Activated naive CD8-positive, alpha-beta T cell treated with anti-CD3 and anti-CD28 coated beads, Interleukin-2, amount 50 U/mL, for 24 hours (primary cell): ENCODE measurements at regions not wholly inside any gene's neighbourhood (a gene's known extent, or its start where the extent isn't known, plus 50 kb on each side); places are given as distances from the start of the nearest gene placed in this dataset.
"Not testable (repeated sequence)": the region's sequence is repeated elsewhere in the genome, so short reads cannot be mapped to it uniquely, and the experiment has no call there.

Experiments
- ATAC-seq: fragments of 150-1000 bp; cut with Tn5 transposase; one replicate; pipeline ENCODE4 v1.10.0; 2021
- DNase-seq: peaks from one replicate; pipeline ENCODE4 v3.0.0; 2021
- H3K27ac Mint-ChIP-seq: one replicate; pipeline ENCODE4 v1.8.0; 2021; ENCODE audit warnings: mild to moderate bottlenecking, mixed read lengths
- H3K27me3 Mint-ChIP-seq: one replicate; pipeline ENCODE4 v1.8.0; 2021; ENCODE audit warnings: mixed read lengths
- H3K36me3 Mint-ChIP-seq: one replicate; pipeline ENCODE4 v1.8.0; 2021; ENCODE audit warnings: low read depth, mixed read lengths
- H3K4me1 Mint-ChIP-seq: one replicate; pipeline ENCODE4 v1.8.0; 2021; ENCODE audit warnings: mixed read lengths
- H3K4me3 Mint-ChIP-seq: one replicate; pipeline ENCODE4 v1.8.0; 2021; ENCODE audit warnings: mild to moderate bottlenecking, moderate library complexity, mixed read lengths
- H3K9me3 Mint-ChIP-seq: one replicate; pipeline ENCODE4 v1.8.0; 2021; ENCODE audit warnings: mixed read lengths

GRCh38 chr17:28247671-28248555 is 71.1 kb upstream of the TMEM97 start:
- Mint-ChIP-seq H3K9me3 (no peaks in the 10 kb centered on the region), H3K36me3 (peaks cover 1% of the 10 kb centered on the region), H3K27ac (no peak overlapping the region), H3K4me3 (no peak overlapping the region), H3K27me3 (peaks cover 5% of the 10 kb centered on the region), H3K4me1 (peaks cover 8% of the 10 kb centered on the region)
- no peak for ATAC-seq
- DNase-seq, result no peak

- DNase-seq, result no peak
- H3K9me3 Mint-ChIP-seq, result no peaks in the 10 kb centered on the region
- H3K27ac Mint-ChIP-seq, result no peak overlapping the region
- no peak for ATAC-seq
- peaks cover 8% of the 10 kb centered on the region for H3K4me1 Mint-ChIP-seq
- peaks cover 1% of the 10 kb centered on the region for H3K36me3 Mint-ChIP-seq
- peaks cover 8% of the 10 kb centered on the region for H3K27me3 Mint-ChIP-seq
- no peak overlapping the region for H3K4me3 Mint-ChIP-seq
Measured at GRCh38 chr17:28249706-28250105, 69.3 kb upstream of the TMEM97 start.

- ATAC-seq, result no peak
- peaks cover 8% of the 10 kb centered on the region for H3K4me1 Mint-ChIP-seq
- H3K9me3 Mint-ChIP-seq, result no peaks in the 10 kb centered on the region
- H3K27ac Mint-ChIP-seq, result no peak overlapping the region
- peaks cover 1% of the 10 kb centered on the region for H3K36me3 Mint-ChIP-seq
- H3K4me3 Mint-ChIP-seq, result no peak overlapping the region
- DNase-seq, result no peak
- peaks cover 11% of the 10 kb centered on the region for H3K27me3 Mint-ChIP-seq
Measured at GRCh38 chr17:28252436-28252835, 66.6 kb upstream of the TMEM97 start.

- Mint-ChIP-seq H3K4me1 (peaks cover 8% of the 10 kb centered on the region), H3K27me3 (peaks cover 11% of the 10 kb centered on the region), H3K36me3 (peaks cover 1% of the 10 kb centered on the region), H3K27ac (no peak overlapping the region), H3K9me3 (no peaks in the 10 kb centered on the region), H3K4me3 (no peak overlapping the region)
- DNase-seq (no peak), ATAC-seq (no peak)
Measured at GRCh38 chr17:28253663-28254062, 65.3 kb upstream of the TMEM97 start.

- ATAC-seq (no peak), DNase-seq (no peak)
- no peak overlapping the region for H3K27ac Mint-ChIP-seq
- H3K36me3 Mint-ChIP-seq, result peaks cover 1% of the 10 kb centered on the region
- peaks cover 8% of the 10 kb centered on the region for H3K4me1 Mint-ChIP-seq
- H3K27me3 Mint-ChIP-seq, result peaks cover 11% of the 10 kb centered on the region
- H3K9me3 Mint-ChIP-seq, result peaks cover 4% of the 10 kb centered on the region
- H3K4me3 Mint-ChIP-seq, result no peak overlapping the region
Measured at GRCh38 chr17:28255616-28256015, 63.4 kb upstream of the TMEM97 start.

GRCh38 chr17:28256370-28256769 is 62.6 kb upstream of the TMEM97 start:
- DNase-seq (no peak), ATAC-seq (no peak)
- no peak overlapping the region for H3K4me3 Mint-ChIP-seq
- H3K27ac Mint-ChIP-seq, result no peak overlapping the region
- peaks cover 4% of the 10 kb centered on the region for H3K9me3 Mint-ChIP-seq
- H3K36me3 Mint-ChIP-seq, result peaks cover 1% of the 10 kb centered on the region
- peaks cover 10% of the 10 kb centered on the region for H3K27me3 Mint-ChIP-seq
- H3K4me1 Mint-ChIP-seq, result peaks cover 8% of the 10 kb centered on the region

- no peak for ATAC-seq
- Mint-ChIP-seq H3K9me3 (peaks cover 8% of the 10 kb centered on the region), H3K27me3 (peaks cover 7% of the 10 kb centered on the region), H3K4me3 (no peak overlapping the region), H3K4me1 (peaks cover 4% of the 10 kb centered on the region), H3K36me3 (no peaks in the 10 kb centered on the region), H3K27ac (no peak overlapping the region)
- no peak for DNase-seq
Measured at GRCh38 chr17:28256881-28257280, 62.1 kb upstream of the TMEM97 start.

GRCh38 chr17:28258347-28258887 is 60.6 kb upstream of the TMEM97 start:
- Mint-ChIP-seq H3K36me3 (no peaks in the 10 kb centered on the region), H3K9me3 (peaks cover 18% of the 10 kb centered on the region)

GRCh38 chr17:28261219-28261618 is 57.8 kb upstream of the TMEM97 start:
- H3K4me1 Mint-ChIP-seq, result no peaks in the 10 kb centered on the region
- H3K27ac Mint-ChIP-seq, result no peak overlapping the region
- peaks cover 25% of the 10 kb centered on the region for H3K9me3 Mint-ChIP-seq
- peaks cover 7% of the 10 kb centered on the region for H3K27me3 Mint-ChIP-seq
- ATAC-seq, result no peak
- peaks cover 2% of the 10 kb centered on the region for H3K36me3 Mint-ChIP-seq
- H3K4me3 Mint-ChIP-seq, result no peak overlapping the region
- no peak for DNase-seq

More at GRCh38 chr17:28258347-28258887, 60.6 kb upstream of the TMEM97 start:
- no peak overlapping the region for H3K27ac Mint-ChIP-seq
- ATAC-seq (no peak), DNase-seq (no peak)
- H3K4me3 Mint-ChIP-seq, result no peak overlapping the region
- no peaks in the 10 kb centered on the region for H3K4me1 Mint-ChIP-seq
- H3K27me3 Mint-ChIP-seq, result peaks cover 5% of the 10 kb centered on the region

- ATAC-seq, H3K4me1 Mint-ChIP-seq, H3K27me3 Mint-ChIP-seq, H3K27ac Mint-ChIP-seq, DNase-seq, H3K36me3 Mint-ChIP-seq, H3K4me3 Mint-ChIP-seq: not testable (repeated sequence)
- peaks cover 31% of the 10 kb centered on the region for H3K9me3 Mint-ChIP-seq
Measured at GRCh38 chr17:28262123-28262745, 56.8 kb upstream of the TMEM97 start.

GRCh38 chr17:28264902-28265548 is 54.0 kb upstream of the TMEM97 start:
- Mint-ChIP-seq H3K9me3 (peaks cover 35% of the 10 kb centered on the region), H3K27me3 (peaks cover 17% of the 10 kb centered on the region)
- H3K27ac Mint-ChIP-seq, ATAC-seq, DNase-seq, H3K36me3 Mint-ChIP-seq, H3K4me1 Mint-ChIP-seq, H3K4me3 Mint-ChIP-seq: not testable (repeated sequence)

GRCh38 chr17:28265856-28266546 is 53.0 kb upstream of the TMEM97 start:
- peaks cover 20% of the 10 kb centered on the region for H3K27me3 Mint-ChIP-seq
- not testable (repeated sequence) for H3K4me3 Mint-ChIP-seq, DNase-seq, H3K27ac Mint-ChIP-seq, H3K4me1 Mint-ChIP-seq, ATAC-seq, H3K36me3 Mint-ChIP-seq
- peaks cover 32% of the 10 kb centered on the region for H3K9me3 Mint-ChIP-seq

- H3K4me3 Mint-ChIP-seq, H3K27ac Mint-ChIP-seq, DNase-seq, H3K4me1 Mint-ChIP-seq, ATAC-seq, H3K36me3 Mint-ChIP-seq: not testable (repeated sequence)
- Mint-ChIP-seq H3K27me3 (peaks cover 21% of the 10 kb centered on the region), H3K9me3 (peaks cover 32% of the 10 kb centered on the region)
Measured at GRCh38 chr17:28266547-28266920, 52.5 kb upstream of the TMEM97 start.
